ENCODE measurements at regions not wholly inside any gene's neighbourhood (a gene's known extent, or its start where the extent isn't known, plus 50 kb on each side); places are given as distances from the start of the nearest gene placed in this dataset.

DNA sequence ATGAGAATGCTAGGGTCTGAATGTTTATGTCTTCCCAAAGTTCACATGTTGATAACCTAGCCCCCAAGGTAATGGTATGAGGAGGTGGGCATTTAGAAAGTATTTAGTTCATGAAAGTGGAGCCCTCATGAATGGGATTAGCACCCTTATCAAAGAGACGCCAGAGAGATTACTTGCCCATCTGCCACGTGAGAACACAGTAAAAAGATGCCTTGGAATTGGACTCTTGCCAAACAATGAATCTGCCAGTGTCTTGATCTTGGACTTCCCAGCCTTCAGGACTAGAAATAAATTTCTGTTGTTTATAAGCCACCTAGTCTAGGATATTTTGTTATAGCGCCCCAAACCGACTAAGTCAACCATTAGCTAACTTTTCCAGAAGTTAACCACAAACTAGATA is 92.0 kb upstream of the SLC38A4 start:
- Mint-ChIP-seq H3K4me3 (no peak overlapping the region), H3K36me3 (ENCODE audit: insufficient read depth) (no peaks in the 10 kb centered on the region), H3K27me3 (peaks cover 0 to 8% of the 10 kb centered on the region in 2 donors), H3K9me3 (no peaks in the 10 kb centered on the region), H3K27ac (no peak overlapping the region), H3K4me1 (ENCODE audit: low read depth in 2 of 2) (no peaks in the 10 kb centered on the region)
- DNase-seq, result no peak
- ATAC-seq (replicated peaks), result no peak

GRCh38 chr12:46918631-46919030 is 92.8 kb upstream of the SLC38A4 start:
- no peaks in the 10 kb centered on the region for H3K36me3 Mint-ChIP-seq (ENCODE audit: insufficient read depth)
- peaks cover 0 to 8% of the 10 kb centered on the region in 2 donors for H3K27me3 Mint-ChIP-seq
- H3K4me3 Mint-ChIP-seq, result no peak overlapping the region
- DNase-seq (no peak), ATAC-seq (replicated peaks) (no peak)
- no peak overlapping the region for H3K27ac Mint-ChIP-seq
- H3K9me3 Mint-ChIP-seq, result no peaks in the 10 kb centered on the region
- no peaks in the 10 kb centered on the region for H3K4me1 Mint-ChIP-seq (ENCODE audit: low read depth in 2 of 2)

GRCh38 chr12:46919666-46920400 is 94.0 kb upstream of the SLC38A4 start:
- Mint-ChIP-seq H3K9me3 (no peaks in the 10 kb centered on the region), H3K27me3 (peaks cover 7 to 9% of the 10 kb centered on the region in 2 donors), H3K4me3 (no peak overlapping the region), H3K27ac (no peak overlapping the region), H3K4me1 (ENCODE audit: low read depth in 2 of 2) (no peaks in the 10 kb centered on the region), H3K36me3 (ENCODE audit: insufficient read depth) (no peaks in the 10 kb centered on the region)
- DNase-seq, result no peak
- ATAC-seq (replicated peaks), result no peak

- DNase-seq (no peak), ATAC-seq (replicated peaks) (no peak)
- Mint-ChIP-seq H3K9me3 (no peaks in the 10 kb centered on the region), H3K36me3 (ENCODE audit: insufficient read depth) (no peaks in the 10 kb centered on the region), H3K4me3 (no peak overlapping the region), H3K27ac (no peak overlapping the region), H3K27me3 (peaks cover 13 to 16% of the 10 kb centered on the region in 2 donors), H3K4me1 (ENCODE audit: low read depth in 2 of 2) (no peaks in the 10 kb centered on the region)
Observed at GRCh38 chr12:46920499-46920898, 94.7 kb upstream of the SLC38A4 start.

DNA sequence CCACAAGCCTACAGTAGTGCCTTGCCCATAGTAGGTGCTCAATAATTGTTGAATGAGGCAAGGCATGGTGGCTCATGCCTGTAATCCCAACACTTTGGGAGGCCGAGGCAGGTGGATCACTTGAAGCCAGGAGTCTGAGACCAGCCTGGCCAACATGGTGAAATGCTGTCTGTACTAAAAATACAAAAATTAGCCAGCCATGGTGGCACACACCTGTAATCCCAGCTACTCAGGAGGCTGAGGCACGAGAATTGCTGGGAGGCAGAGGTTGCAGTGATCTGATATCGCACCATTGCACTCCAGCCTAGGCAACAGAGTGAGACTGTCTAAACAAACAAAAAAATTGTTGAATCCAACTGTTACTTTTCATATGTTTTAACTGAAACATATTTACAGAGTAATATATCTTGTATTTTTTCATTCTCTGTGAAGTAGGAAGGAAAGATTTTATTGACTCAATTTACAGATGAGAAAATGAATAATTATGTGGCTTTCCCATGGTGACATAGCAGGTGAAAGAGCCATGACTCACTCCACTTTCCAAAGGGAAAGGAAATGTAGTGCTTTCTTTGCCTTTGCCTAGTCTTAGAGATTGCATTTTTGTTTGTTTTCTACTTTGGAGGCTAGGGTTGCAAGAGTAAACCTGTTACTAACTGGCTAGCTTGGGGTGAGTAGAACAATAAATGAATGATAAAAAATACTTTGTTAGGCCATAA is 95.4 kb upstream of the SLC38A4 start:
- no peak for DNase-seq
- H3K4me3 Mint-ChIP-seq, result no peak overlapping the region
- H3K27ac Mint-ChIP-seq, result no peak overlapping the region

GRCh38 chr12:46921764-46922133 is 96.0 kb upstream of the SLC38A4 start:
- Mint-ChIP-seq H3K4me3 (no peak overlapping the region), H3K27me3 (peaks cover 22 to 27% of the 10 kb centered on the region in 2 donors), H3K36me3 (ENCODE audit: insufficient read depth) (no peaks in the 10 kb centered on the region), H3K9me3 (no peaks in the 10 kb centered on the region), H3K27ac (no peak overlapping the region), H3K4me1 (ENCODE audit: low read depth in 2 of 2) (no peaks in the 10 kb centered on the region)
- DNase-seq (no peak), ATAC-seq (replicated peaks) (no peak)

More for the DNA sequence above, 95.4 kb upstream of the SLC38A4 start:
- no peaks in the 10 kb centered on the region for H3K36me3 Mint-ChIP-seq (ENCODE audit: insufficient read depth)
- H3K27me3 Mint-ChIP-seq, result peaks cover 20 to 23% of the 10 kb centered on the region in 2 donors
- no peak for ATAC-seq (replicated peaks)
- H3K9me3 Mint-ChIP-seq, result no peaks in the 10 kb centered on the region
- no peaks in the 10 kb centered on the region for H3K4me1 Mint-ChIP-seq (ENCODE audit: low read depth in 2 of 2)

GRCh38 chr12:46926526-46926925 is 100.7 kb upstream of the SLC38A4 start:
- H3K27me3 Mint-ChIP-seq, result peaks cover 20 to 44% of the 10 kb centered on the region in 2 donors
- ATAC-seq (replicated peaks) (no peak), DNase-seq (no peak)
- H3K4me1 Mint-ChIP-seq (ENCODE audit: low read depth in 2 of 2), result no peaks in the 10 kb centered on the region
- no peak overlapping the region for H3K4me3 Mint-ChIP-seq
- H3K9me3 Mint-ChIP-seq, result no peaks in the 10 kb centered on the region
- no peaks in the 10 kb centered on the region for H3K36me3 Mint-ChIP-seq (ENCODE audit: insufficient read depth)
- H3K27ac Mint-ChIP-seq, result no peak overlapping the region

GRCh38 chr12:46930101-46930500 is 104.3 kb upstream of the SLC38A4 start:
- H3K27me3 Mint-ChIP-seq, result peaks cover 34 to 58% of the 10 kb centered on the region in 2 donors
- no peak overlapping the region for H3K27ac Mint-ChIP-seq
- no peak for DNase-seq
- no peaks in the 10 kb centered on the region for H3K9me3 Mint-ChIP-seq
- H3K4me1 Mint-ChIP-seq (ENCODE audit: low read depth in 2 of 2), result no peaks in the 10 kb centered on the region
- no peaks in the 10 kb centered on the region for H3K36me3 Mint-ChIP-seq (ENCODE audit: insufficient read depth)
- H3K4me3 Mint-ChIP-seq, result no peak overlapping the region
- ATAC-seq (replicated peaks), result no peak

DNA sequence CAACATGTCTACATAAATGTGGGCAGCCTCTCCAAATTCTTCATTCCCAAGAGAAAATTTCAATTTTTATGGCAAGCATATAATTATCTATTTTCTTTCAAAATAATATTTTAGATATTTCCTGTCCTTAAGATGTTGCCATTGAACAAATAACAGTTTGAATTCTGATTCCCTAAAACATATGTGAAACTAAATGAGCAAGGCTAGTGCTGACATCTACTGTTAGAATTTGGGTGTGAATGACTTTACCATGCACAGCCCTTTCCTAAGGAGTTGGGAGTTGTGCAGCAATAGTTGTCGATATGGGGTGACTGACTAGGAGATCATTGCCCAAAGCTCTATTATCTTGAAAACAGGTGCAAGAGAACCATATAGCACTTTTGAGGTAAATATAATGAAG is 108.2 kb upstream of the SLC38A4 start:
- H3K27me3 Mint-ChIP-seq, result peaks cover 40 to 76% of the 10 kb centered on the region in 2 donors
- H3K4me1 Mint-ChIP-seq (ENCODE audit: low read depth in 2 of 2), result no peaks in the 10 kb centered on the region
- no peak for ATAC-seq (replicated peaks)
- no peak overlapping the region for H3K4me3 Mint-ChIP-seq
- no peak overlapping the region for H3K27ac Mint-ChIP-seq
- no peaks in the 10 kb centered on the region for H3K36me3 Mint-ChIP-seq (ENCODE audit: insufficient read depth)
- no peaks in the 10 kb centered on the region for H3K9me3 Mint-ChIP-seq
- DNase-seq, result no peak

DNA sequence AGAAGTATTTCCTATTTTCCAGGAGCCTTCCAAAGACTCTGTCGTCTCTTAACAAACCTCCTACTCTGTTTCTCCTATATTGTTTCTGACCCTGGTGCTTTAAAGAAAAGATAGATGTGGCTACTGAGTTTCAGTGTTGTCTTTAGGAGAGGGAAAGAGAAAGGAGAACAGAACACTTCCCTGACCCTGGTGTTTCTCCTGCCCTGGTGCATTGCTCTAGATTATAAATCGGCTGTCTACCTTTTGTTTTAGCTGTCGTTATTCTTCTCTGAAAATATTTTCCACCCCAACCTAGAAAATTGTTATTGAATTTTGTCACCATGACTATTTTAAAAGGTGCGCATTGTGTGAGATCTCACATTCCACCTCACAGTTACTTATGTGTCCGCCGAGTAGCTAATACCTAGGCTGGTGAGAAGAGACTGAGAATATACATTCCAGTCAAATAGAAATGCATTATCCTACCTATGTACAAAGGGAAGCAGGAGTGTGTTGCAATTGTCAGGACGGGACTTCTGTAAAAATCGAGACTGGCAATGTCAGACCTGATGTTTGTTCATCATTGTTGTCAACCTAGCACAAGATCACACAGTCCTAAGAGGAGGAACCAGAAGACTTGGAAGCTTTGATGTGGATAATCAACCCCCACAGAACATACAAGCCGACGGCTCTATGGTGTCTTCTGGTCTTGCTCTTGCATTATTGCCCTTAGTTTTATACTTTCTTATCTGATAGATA is 108.7 kb upstream of the SLC38A4 start:
- ATAC-seq (replicated peaks) (no peak), DNase-seq (no peak)
- Mint-ChIP-seq H3K9me3 (no peaks in the 10 kb centered on the region), H3K4me3 (no peak overlapping the region), H3K36me3 (ENCODE audit: insufficient read depth) (no peaks in the 10 kb centered on the region), H3K4me1 (ENCODE audit: low read depth in 2 of 2) (no peaks in the 10 kb centered on the region), H3K27me3 (peaks cover 40 to 74% of the 10 kb centered on the region in 2 donors), H3K27ac (no peak overlapping the region)

GRCh38 chr12:46935271-46935847 is 109.6 kb upstream of the SLC38A4 start:
- Mint-ChIP-seq H3K9me3 (no peaks in the 10 kb centered on the region), H3K27ac (no peak overlapping the region), H3K36me3 (ENCODE audit: insufficient read depth) (no peaks in the 10 kb centered on the region), H3K4me1 (ENCODE audit: low read depth in 2 of 2) (no peaks in the 10 kb centered on the region), H3K27me3 (peaks cover 40 to 66% of the 10 kb centered on the region in 2 donors), H3K4me3 (no peak overlapping the region)
- ATAC-seq (replicated peaks) (no peak), DNase-seq (no peak)

- no peak overlapping the region for H3K4me3 Mint-ChIP-seq
- no peaks in the 10 kb centered on the region for H3K9me3 Mint-ChIP-seq
- H3K27me3 Mint-ChIP-seq, result peaks cover 40 to 59% of the 10 kb centered on the region in 2 donors
- no peak overlapping the region for H3K27ac Mint-ChIP-seq
- no peaks in the 10 kb centered on the region for H3K36me3 Mint-ChIP-seq (ENCODE audit: insufficient read depth)
- H3K4me1 Mint-ChIP-seq (ENCODE audit: low read depth in 2 of 2), result no peaks in the 10 kb centered on the region
- ATAC-seq (replicated peaks) (no peak), DNase-seq (no peak)
Observed at GRCh38 chr12:46936042-46936441, 110.2 kb upstream of the SLC38A4 start.

DNA sequence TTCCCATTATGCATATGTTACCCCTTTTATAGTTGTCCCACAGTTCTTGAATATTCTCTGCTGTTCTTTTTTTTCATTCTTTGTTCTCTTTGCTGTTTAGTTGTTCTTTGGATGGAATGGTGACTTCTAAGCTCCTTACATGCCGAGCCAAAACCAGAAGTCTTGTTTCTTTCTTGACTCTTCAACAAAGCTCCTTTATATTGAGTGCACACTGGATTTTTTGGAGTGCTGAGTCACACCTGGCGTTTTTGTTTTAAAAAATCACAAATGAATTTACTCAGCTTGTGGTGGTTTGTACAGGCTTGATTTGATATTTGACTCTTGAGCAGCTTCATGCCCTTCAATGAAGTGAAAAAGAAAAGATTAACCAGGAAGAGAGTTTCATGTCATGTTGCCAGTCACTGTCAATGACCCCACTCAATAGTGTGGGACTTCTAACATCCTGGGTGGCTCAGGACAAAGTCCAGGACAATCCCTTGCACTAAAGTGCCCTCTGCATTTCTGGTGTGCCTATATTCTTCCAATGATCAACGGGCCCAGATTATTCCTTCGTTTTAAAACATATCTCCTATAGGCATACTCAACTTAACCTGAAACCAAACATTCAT is 112.4 kb upstream of the SLC38A4 start:
- DNase-seq (no peak), ATAC-seq (replicated peaks) (no peak)
- Mint-ChIP-seq H3K27ac (no peak overlapping the region), H3K9me3 (no peaks in the 10 kb centered on the region), H3K36me3 (ENCODE audit: insufficient read depth) (no peaks in the 10 kb centered on the region), H3K4me3 (no peak overlapping the region), H3K27me3 (peaks cover 37 to 40% of the 10 kb centered on the region in 2 donors), H3K4me1 (ENCODE audit: low read depth in 2 of 2) (no peaks in the 10 kb centered on the region)
